ENCODE measurements at regions not wholly inside any gene's neighbourhood (a gene's known extent, or its start where the extent isn't known, plus 50 kb on each side); places are given as distances from the start of the nearest gene placed in this dataset.

DNA sequence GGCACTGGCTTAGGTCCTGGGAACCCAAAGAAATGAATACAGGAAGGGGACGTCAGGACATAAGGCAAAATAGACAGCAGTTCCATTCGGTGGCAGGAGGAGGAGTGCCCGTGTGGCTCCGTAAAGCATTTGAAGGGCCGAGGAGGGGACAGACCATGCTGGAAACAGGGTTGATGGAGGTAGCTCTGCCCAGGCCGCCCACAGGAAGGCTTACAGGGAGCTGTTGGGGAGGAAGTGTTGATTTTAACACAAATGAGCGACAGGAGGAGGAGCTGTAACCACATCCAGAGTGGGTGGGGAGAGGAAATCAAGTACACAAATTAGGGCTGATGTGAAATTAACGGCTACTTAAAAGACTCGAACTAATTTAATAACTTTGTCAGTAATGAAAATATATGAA is 54.6 kb downstream of the RBFOX3 start:
- TF ChIP-seq, protein P1, sequence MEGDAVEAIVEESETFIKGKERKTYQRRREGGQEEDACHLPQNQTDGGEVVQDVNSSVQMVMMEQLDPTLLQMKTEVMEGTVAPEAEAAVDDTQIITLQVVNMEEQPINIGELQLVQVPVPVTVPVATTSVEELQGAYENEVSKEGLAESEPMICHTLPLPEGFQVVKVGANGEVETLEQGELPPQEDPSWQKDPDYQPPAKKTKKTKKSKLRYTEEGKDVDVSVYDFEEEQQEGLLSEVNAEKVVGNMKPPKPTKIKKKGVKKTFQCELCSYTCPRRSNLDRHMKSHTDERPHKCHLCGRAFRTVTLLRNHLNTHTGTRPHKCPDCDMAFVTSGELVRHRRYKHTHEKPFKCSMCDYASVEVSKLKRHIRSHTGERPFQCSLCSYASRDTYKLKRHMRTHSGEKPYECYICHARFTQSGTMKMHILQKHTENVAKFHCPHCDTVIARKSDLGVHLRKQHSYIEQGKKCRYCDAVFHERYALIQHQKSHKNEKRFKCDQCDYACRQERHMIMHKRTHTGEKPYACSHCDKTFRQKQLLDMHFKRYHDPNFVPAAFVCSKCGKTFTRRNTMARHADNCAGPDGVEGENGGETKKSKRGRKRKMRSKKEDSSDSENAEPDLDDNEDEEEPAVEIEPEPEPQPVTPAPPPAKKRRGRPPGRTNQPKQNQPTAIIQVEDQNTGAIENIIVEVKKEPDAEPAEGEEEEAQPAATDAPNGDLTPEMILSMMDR (IDR thresholded peaks at IDR 0.05; ENCODE audit: insufficient read depth, low read length, poor library complexity, severe bottlenecking) = no peak
- no peak for TF ChIP-seq EZH2phosphoT487 (conservative IDR thresholded peaks at IDR 0.05; ENCODE audit: low read length)

Data from SU-DHL-6 (cell line).